HG03439 (cell line): ENCODE measurements at regions not wholly inside any gene's neighbourhood (a gene's known extent, or its start where the extent isn't known, plus 50 kb on each side); places are given as distances from the start of the nearest gene placed in this dataset.

Experiments used
- ATAC-seq: cut with Tn5 transposase; IDR thresholded peaks from one replicate; pipeline ENCODE4 v1.9.1; 2021; ENCODE audit warnings: mild to moderate bottlenecking, moderate library complexity; ENCODE audit not compliant: unreplicated experiment

DNA sequence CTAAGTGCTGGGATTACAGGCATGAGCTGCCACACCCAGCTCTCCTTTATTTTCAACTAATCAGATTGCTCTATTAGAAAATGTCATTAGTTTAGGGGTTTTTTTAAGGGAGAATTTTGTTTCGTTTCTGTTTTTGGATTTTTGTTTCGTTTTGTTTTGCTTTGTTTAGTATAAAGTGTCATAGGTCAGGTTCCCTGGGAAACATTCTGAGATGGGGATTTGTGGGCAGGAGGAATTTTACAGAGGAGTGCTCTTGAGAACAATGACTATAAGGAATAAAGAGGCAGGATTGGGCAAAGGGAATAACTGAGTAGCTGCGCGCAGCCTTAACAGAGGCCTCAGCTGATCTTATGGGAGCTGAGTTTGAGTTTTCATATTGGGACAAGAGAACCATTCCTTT lies 86.8 kb upstream of the NR2F2 start:
- ATAC-seq = no peak

DNA sequence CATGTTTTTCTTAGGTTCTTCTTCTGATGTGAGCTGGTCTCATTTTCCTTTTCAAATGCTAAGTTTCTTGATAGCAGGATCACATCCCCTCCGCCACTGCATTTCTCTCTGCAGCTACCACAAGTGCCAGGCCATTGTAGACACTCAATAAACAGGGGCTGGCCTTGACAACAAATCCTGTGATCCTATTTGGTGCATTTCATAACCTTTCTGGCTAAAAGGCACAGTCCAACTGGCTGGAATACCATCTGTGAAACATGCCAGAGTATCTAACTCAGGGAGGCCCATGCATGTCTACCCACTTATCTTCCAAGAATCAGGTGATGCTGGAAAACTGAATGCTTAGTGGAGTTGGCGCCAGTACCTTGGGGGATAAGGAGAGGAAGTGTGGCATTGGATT lies 85.2 kb upstream of the NR2F2 start:
- no peak for ATAC-seq

DNA sequence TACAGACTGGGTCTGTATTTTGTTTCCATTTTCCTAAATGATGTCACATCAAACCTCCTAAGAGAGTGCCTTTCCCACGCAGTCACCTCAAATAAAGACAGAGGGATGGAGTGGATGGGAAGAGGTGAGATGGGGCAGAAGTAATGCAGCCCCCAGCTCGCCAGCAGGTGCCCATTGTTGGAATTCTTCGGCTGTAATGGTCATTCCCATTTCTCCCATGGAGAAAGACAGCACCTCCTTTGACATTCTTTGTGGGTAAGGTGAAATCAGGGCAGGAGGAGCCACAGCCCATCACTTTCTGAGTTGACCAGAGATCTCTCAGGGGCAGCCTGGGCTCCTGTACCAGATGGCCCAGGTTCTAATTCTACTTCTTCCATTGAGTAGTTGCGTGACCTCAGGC lies 84.4 kb upstream of the NR2F2 start:
- no peak for ATAC-seq

DNA sequence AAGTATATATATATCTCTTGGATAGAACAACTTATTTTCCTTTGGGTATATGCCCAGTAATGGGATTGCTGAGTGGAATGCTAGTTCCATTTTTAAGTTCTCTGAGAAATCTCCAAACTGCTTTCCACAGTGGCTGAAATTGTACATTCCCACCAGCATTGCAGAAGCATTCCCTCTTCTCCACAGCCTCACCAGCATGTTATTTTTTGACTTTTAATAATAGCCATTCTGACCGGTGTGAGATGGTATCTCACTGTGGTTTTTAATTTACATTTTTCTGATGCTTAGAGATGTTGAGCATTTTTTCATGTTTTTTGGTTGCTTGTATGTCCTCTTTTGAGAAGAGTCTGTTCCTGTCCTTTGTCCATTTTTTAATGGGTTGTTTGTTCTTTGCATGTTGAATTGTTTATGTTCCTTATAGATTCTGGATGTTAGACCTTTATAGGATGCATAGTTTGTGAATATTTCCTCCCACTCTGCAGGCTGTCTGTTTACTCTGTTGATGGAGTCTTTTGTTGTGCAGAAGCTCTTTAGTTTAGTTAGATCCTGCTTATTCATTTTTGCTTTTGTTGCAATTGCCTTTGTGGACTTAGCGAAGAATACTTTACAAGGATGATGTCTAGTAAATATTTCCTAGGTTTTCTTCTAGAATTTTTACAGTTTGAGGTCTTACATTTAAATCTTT lies 82.7 kb upstream of the NR2F2 start:
- no peak for ATAC-seq

DNA sequence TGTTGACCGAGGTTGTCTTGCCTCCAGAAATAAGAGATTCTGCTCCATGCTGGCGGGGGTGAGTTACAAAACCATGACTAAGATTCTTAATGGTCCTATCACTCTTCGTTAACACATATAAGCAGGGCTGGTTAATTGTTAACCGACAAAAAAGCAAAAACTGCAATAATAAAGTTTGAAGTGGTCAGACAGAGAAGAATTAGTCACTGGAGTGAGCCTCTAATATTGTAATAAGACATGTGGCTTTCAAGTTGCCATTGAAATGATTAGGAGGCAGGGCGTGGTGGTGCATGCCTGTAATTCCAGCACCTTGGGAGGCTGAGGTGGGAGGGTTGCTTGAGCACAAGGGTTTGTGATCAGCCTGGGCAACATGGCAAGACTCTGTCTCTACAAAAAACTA lies 78.4 kb upstream of the NR2F2 start:
- ATAC-seq = no peak

DNA sequence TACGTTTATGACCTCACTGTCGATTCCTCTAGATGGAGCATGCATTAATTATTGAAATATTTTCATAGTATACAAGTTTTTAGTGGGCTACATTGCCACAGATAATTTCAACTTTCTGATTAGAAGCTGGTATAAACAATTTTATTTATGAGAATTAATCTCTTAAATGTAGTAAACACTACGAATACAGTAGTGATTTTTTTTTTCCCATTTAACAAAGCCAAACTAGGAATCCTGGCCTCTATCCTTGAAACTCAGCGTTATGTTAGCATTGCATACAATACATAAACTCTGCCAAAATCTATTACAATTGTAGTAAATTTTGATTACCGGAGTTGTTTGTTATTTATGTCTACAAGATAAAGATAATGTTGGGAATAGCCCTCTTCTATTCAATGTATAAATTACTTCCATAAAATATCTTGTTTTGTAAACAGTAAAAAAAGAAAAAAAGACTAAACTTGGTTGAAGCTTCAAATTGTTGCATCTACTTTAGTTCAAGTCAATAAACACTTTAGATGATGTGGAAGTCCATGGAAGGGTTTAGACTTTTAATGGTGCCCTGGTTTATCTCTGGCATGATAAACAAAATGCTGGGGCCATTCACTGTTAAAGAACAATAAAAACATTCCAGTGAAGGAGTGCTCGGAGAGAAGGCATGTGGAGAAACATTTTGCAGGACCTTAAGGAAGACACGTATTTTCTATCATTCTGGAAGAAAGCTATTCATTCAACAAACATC lies 77.3 kb upstream of the NR2F2 start:
- no peak for ATAC-seq

DNA sequence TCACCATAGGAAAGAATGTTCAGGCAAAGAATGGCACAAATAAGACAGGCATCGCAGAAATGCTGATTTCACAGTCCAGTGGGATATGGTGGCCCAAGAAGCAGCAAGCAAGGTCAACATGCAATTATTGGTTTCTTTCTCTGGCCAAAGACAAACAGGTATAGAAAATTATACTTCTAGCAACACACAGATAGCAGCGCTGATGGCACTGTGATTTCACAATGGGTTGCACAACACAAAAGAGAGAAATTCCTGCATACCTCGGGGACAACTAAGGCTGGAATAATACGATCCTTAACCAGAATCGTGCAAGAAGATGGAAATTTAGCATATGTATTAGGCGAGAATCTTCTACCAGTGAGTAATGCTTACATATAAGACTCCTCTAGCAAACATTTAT lies 76.3 kb upstream of the NR2F2 start:
- ATAC-seq = no peak

DNA sequence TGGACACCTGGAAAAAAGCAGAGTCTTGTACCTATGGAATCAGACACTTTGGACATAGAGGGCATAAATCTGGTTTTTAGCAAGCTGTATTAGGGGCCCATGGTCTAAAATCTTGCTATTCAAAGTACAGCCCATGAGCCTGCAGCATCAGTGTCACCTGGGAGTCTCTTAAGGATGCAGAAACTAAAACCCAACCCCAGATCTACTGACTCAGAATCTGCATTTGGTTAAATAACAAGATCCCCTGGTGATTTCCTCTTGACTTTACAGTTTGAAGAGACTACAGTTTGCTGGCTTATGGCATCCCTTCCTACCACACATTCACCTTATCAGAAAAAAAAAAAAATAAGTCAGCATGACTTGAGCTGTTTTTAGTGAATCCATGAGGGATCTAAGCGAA lies 74.9 kb upstream of the NR2F2 start:
- ATAC-seq = no peak

DNA sequence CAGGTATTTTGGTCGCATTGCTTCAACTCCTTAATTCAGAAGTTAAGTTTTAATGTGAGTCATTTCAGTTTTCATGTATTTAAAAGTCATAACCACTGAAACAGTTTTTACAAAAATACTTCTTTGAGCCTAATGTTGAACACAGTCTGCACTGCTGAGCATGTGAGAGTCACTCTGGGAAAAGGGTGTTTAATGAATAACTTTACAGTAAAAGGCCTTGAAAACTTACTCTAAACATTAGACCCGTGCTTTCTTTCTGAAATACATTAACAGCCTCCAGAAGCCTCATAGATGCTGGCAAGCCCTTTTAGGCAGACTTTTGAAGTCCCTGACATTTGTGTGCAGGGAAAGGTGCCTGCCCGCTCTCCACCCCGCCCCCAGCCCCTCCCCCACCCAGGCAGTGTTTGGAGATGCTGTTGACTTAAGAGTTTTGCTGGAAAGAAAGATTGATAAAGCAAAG lies 68.9 kb upstream of the NR2F2 start:
- ATAC-seq = no peak

DNA sequence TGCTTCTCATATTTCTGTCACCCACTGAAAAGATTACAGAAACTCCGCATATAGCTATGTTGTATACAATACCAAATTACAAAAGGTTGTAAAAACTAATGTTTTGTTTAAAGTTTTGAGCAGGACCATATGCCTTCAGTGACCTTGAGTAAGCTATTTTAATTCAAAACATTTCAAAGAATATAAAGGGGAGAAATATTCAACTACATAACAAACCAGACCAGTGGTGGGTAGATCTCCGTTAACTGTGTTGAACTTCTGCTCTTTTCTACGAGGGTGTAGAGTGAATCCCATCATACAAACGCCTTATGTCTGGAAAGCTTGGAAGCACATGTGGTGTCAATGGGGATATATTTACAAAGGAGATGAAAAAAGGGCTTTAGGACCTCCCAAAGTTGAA lies 68.4 kb upstream of the NR2F2 start:
- no peak for ATAC-seq

DNA sequence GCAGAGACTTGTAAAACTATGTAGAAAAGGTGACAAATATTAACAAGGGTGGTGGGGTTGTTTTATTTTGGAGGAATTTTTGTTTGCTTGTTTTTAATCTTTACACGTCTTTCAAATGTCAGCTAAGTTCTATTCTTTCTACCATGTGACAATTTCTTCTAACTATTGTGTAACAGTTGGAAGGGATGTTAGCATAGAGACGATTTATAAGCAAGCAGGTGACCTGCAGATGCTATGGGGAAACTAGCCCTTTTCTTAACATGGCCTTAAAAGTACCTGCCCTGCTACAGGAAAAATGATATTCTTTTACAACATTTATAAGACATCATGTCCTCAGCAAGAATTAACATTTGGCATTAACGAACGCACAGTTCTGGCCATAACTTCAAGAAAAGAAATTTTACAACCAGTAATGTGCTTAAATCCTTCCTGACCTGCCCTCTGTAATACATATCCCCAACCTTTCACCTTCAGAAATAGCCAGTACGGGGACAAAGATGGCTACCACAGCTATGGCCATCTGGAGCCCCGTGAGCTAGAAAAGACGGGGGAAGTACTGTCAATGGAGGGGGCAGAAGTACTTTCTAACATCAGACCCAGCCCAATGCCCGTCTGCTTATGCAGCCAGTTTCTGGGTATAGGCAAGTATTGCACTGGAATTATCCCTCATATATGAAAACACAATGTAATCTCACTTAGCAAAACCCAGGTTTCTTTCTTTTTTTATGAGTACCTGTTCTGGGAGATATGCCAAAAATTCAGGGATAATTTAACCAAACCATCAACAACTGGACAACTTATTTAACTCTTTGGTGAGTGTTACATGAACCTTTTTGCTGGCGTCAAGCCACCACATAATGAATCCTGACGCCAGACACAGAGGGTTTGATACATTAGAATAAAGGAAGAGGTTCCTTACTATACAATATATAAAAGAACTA lies 67.7 kb upstream of the NR2F2 start:
- no peak for ATAC-seq

DNA sequence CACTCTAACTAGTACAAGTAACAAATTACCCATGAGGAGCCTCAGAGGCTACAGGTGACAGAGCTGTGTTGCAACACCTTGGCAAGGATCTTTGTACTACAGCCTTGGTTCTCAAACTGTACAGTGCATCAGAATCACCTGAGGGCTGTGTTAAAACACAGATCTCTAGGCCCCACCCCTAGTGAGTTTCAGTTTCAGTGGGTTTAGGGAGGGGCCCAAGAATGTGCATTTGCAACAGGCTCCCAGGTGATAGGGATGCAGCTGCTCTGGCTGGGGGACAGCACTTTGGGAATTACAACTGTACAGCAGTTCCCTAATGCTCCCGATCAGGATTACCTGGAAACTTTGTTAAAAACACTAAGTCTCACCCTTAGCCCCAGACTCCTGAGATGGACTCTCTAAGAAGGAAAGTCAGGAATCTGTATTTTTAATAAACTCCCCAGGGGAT lies 66.1 kb upstream of the NR2F2 start:
- no peak for ATAC-seq

DNA sequence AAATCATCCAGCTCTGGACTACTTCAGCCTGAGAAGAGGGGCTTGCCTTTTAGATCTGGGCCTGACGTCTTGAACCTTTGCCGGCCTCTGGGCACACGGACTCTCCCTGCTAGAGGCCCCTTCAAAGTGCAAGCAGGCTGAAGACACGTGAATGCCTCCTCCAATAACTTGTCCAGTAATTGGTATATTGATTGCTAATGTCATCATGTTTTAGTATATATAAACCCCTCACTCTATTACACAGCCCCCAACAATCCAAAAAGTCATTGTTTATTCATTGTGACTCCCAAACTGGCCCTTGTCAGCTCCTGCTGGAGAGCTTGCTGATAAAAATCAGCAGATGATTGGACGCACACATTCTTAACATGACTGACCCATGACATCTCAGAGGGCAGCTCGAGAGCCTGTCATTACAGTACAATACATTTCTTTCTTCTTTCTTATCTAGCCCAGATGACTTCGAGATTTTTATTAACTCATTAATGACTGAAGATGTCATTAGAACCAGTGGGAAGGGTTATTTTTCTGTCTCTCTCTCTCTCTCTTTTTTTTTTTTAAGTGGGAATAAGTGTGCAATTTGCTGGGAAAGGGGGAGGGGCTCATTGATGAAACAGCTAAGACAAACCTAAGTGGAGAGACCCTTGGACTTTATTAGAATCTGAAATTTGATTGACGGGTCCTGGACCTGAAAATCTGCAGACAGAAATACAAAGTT lies 65.5 kb upstream of the NR2F2 start:
- no peak for ATAC-seq

DNA sequence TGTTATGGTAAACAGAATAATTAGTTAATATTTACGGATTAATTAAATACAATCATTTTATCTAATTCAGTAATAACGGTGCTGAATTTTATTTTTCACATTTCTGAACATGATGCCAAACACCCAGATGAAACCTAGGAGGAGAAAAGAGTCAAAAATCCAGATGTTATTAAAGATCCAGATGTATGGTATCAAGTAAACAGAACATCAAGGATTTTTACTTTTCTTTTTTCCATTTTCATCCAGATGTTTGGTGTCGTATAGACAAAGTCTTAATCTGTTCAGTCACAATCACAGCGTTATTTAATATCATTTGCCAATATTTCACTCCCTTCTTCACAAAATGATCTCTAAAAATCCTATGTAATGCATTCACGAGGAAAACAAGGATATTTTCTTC lies 64.0 kb upstream of the NR2F2 start:
- no peak for ATAC-seq

DNA sequence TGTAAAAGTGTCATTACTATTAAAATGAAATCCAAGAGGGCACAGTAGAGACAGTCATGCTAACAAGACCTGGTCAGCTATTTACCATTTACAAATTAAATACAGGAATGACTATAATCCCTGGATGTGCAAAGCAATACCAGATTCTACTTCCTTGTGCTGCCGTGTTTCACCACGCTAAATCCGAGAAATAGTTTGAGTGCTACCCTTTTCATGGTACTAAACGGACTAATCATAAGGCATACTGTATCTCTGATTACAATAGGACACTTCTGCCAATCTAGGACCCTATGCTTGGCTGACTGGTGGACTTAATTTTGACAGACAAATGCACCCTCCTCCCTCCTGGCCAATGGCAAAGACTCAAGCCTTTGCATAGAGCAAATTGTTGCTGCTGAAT lies 63.0 kb upstream of the NR2F2 start:
- no peak for ATAC-seq

DNA sequence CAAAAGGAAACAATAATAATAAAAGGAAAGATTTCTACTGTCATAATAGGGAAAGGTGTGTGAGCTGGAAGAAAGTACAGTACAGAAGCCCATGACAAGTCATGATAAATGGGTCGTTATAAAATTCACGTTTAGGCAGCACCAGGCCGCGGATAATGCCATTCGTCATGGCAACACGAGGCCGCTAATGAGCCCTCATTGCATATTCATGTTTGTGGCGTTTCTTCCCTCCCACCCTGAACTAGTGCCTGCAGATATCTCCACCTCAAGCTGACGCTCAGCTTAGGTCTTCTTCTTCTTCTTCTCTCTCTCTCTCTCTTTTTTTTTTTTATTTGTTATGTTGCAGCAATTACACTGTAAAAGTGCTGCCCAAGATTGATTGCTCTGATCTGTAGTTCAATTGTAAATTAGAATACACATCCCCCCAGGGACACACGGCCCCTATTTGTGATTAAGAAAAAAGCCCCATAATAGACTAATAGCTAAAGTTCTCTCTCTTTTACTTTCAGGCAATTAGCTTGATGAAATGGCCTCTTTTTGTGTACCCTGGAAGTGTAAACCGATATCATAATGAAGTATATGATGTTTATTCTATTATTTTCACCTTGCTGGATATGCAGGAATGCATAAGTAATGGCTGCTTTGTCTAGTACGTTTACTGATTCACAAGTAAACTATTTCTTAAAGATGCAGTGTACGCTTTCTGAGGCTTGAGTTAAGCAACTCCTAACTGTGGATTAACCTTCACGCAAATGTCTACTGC lies 61.9 kb upstream of the NR2F2 start:
- ATAC-seq = no peak

DNA sequence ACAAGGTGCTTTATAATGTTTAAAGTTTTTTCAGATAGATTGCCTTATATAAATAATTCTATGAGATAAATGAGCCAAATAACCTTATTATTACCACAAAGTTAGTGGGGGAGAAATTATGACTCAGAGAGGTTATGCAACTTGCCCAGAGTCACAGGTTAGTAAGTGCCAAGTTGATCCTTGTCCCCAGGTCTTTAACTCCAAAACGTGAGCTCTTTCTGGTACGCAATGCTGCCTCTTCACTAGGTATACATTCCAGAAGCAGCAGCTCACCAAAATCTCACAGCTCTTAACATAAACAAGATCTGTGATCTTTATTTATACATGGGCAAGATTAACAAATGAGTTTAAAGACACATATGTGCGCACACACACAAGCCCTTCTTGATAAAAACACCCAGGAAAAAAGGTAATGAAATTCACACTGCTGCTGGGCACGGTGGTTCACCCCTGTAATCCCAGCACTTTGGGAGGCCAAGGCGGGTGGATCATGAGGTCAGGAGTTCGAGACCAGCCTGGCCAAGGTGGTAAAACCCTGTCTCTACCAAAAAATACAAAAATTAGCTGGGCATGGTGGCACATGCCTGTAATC lies 59.8 kb upstream of the NR2F2 start:
- ATAC-seq = no peak

DNA sequence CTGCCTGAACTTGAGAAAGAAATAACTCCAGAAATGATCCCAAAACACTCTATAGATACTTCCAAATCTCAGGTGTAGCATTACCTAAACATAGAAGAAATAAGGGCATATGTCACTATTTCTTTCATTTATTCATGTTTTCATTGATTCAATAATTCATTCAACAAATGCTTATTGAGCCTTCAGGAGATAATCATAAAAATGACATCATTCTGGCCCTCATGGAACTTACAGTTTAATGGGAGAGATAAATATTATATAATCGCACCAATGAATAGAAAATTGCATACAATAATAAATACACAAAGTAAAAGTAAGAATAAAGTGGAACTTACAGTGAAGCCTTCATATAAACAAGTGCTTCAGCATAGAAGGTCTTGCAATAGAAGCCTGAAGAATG lies 58.1 kb upstream of the NR2F2 start:
- ATAC-seq = no peak

DNA sequence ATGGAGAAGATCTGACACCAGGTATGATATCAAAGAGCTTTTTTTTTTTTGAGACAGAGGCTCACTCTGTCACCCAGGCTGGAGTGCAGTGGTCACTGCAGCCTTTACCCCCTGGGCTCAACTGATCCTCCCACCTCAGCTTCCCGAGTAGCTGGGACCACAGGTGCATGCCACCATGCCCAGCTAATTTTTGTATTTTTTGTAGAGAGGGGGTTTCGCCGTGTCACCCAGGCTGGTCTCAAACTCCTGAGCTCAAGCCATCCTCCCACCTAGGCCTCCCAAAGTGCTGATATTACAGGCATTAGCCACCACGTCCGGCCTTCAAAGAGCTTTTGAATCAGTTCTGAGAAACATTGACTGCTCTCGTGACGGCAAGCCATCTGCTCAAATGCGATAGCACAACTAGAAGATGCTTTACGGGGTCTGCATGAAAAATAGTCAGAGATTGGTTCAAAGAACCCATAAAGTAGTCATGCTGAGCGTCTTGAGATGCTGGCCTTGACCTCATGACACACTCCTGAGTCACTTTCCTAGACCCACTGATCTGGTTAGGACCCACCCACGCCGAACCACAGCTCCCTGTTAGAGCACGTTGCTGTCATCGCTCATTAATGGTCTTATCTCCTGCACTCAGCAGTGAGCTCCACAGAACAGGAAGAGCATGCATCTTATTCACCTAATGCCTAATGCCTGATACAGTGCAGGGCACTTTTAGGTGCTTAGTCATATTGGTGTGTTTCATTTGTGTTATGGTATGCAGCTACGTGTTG lies 57.0 kb upstream of the NR2F2 start:
- ATAC-seq = no peak
